GM12872 (cell line): ENCODE measurements at regions not wholly inside any gene's neighbourhood (a gene's known extent, or its start where the extent isn't known, plus 50 kb on each side); places are given as distances from the start of the nearest gene placed in this dataset.

ENCODE experiments used
- TF ChIP-seq, protein P1 (sequence below): IDR thresholded peaks from 3 replicates; pipeline ENCODE4 v1.5.1; 2011; ENCODE audit warnings: low read depth, mild to moderate bottlenecking, low read length, moderate library complexity; ENCODE audit not compliant: insufficient read depth

DNA sequence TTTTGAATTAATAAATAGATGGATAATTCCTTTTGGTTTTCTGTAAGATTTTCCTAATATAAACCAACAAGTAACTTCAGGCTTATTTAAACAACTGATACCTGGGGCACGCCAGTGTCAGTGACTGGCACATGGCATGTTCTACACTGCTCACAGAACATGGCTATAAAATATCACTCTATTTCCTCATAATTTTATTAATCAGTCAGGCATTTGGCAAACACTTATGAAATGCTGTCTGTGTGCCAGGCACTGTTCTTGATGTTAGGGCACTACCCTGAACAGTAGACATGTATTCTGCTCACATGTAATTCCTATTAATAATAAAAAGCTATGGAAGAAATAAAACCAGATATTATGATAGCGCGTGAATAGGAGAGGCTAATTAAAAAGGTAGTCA is 661.0 kb downstream of the DTWD2 start:
- TF ChIP-seq, protein P1, sequence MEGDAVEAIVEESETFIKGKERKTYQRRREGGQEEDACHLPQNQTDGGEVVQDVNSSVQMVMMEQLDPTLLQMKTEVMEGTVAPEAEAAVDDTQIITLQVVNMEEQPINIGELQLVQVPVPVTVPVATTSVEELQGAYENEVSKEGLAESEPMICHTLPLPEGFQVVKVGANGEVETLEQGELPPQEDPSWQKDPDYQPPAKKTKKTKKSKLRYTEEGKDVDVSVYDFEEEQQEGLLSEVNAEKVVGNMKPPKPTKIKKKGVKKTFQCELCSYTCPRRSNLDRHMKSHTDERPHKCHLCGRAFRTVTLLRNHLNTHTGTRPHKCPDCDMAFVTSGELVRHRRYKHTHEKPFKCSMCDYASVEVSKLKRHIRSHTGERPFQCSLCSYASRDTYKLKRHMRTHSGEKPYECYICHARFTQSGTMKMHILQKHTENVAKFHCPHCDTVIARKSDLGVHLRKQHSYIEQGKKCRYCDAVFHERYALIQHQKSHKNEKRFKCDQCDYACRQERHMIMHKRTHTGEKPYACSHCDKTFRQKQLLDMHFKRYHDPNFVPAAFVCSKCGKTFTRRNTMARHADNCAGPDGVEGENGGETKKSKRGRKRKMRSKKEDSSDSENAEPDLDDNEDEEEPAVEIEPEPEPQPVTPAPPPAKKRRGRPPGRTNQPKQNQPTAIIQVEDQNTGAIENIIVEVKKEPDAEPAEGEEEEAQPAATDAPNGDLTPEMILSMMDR = no peak

DNA sequence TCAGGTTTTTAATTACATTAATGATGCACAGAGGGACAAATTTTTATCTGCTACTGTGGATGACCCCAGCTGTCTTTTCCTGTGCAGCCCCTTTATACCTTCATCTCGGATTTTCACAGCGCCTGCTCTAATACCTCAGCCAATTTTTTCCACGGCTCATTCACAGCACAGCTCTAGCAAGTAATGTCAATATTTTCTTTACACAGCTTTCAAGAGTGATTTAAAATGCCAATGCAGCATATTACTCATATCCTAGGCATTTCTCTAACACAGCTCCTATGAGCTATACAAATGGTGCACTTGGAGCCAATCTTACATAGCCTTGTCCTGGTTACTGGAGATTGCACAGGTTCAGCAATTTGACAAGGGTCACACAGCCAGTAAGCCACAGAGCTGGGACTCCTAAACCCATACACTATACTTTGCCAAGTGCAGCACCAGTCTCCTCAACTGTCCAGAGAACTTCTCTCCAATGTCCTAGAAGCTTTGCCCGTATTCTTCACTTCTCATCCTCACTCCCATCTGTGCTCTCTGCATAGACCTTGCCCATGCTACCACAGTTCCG is 661.8 kb downstream of the DTWD2 start:
- TF ChIP-seq, protein P1 = no peak

DNA sequence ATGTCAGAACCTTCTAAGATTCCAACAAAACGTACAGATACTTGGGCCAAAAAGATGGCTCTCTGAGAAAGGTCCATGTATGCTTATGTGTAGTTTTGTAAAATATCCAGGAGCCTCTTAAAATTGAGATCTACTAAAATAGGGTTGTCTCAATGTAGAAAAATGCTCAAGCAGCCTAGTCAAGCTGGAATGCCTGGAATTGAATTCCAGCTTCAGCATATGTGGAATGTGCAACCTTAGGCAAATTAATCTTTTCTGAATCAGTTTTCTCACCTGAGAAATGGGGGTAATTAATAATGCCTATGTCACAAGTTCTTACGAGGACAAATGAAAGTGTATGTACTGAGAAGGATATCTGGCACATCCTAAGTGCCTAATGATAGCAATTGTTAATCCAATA is 662.4 kb downstream of the DTWD2 start:
- TF ChIP-seq, protein P1 = no peak

GRCh38 chr5:118321081-118321480 is 667.3 kb downstream of the DTWD2 start:
- TF ChIP-seq, protein P1 = no peak

DNA sequence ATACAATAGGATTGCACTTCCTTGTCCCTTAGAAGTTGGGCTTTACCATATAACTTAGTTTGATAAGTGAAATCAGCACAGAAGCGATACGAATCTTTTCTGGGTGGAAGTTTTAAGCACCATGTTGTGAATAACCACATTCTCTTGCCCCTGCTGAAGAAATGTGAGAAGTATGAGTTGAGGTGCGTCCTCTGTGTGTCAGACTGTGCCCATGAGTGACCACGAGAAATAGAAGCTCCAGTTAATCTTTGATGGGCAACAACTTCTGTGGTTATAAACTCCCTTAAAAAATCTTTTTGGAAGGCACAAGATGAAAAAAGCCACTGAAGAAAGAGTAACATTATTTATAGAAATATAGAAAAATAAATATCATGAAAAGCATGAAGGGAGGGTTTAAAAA is 668.2 kb downstream of the DTWD2 start:
- TF ChIP-seq, protein P1 = no peak

DNA sequence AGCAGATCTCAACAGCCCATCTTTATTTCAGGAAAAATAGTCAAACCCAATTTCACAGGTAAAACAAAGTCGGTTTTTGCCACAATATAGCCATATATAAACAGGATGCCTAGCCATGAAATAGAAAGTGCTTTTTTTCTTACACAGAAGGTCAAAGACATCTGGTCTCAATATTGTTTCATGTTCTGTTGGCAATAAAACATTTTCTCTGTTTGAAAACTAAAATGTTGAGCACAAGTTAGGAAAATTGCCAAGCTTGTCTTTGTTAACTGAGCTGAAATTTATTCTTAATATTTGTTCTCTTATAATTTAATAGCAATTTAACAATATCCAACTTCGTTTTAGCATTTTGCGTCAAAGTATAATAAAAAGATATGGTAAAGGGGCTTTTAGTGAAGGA is 673.4 kb downstream of the DTWD2 start:
- TF ChIP-seq, protein P1 = no peak

DNA sequence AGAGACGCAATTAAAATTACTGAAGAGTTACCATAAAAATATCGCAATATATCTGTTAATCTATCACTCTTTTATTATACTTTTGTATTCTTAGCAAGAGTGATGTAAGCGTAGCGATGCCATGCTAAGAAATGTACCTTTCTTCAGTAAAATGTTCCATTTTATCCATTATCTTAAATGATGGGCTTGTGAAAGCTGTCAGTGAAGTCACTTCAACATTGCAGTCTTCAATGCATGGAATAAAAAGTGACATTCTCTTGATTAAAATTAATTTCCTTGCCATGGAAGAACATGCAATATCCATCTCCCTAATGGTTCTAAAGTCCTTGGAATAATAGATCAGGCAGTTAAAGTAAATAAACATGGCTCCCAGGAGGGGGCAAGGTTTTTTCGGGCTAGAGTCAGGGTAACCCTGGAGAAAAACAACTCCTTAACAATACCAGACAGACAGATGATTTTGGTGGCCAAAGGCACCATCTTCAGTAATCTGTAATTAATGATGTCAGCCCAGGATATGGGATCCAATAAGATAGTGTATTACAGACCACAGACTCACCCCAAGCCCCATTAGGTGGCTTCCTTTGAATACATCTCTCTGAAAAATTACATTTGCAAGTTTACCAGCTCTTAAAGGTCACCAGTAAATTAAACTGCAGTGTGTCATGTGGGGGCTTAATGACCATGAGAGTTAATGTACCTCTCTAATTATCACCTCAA is 677.1 kb downstream of the DTWD2 start:
- TF ChIP-seq, protein P1 = no peak
